ENCODE measurements at regions not wholly inside any gene's neighbourhood (a gene's known extent, or its start where the extent isn't known, plus 50 kb on each side); places are given as distances from the start of the nearest gene placed in this dataset.

DNA sequence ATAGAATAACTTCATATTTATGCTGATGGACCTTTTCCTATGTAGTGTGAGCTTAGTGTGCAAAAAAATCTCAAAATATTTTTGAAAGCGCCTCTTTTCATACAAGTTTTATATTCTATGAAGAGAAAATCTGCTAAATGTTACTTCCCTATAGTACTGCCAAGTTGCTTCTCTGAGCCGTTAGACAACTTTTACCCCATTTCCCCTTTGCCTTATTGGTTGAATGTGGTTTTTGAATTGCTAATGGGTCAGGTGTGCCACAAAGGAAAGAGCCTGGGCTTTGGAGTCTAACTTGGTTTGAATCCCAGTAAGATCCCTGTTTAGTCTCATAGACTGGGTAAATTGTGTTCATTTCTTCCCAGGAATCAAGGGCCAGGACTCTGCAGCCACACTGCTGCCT lies 261.5 kb downstream of the SNX10 start:
- FAIRE-seq (no peak), DNase-seq (ENCODE audit: insufficient read length, low spot score) (no peak)
- no peak for TF ChIP-seq POLR2A (IDR thresholded peaks at IDR 0.05; ENCODE audit: low read depth, low read length)

GRCh38 chr7:26553582-26553981 lies 261.9 kb downstream of the SNX10 start:
- FAIRE-seq (no peak), DNase-seq (ENCODE audit: insufficient read length, low spot score) (no peak)
- TF ChIP-seq POLR2A (IDR thresholded peaks at IDR 0.05; ENCODE audit: low read depth, low read length) = no peak

- FAIRE-seq (no peak), DNase-seq (ENCODE audit: insufficient read length, low spot score) (no peak)
- no peak for TF ChIP-seq POLR2A (IDR thresholded peaks at IDR 0.05; ENCODE audit: low read depth, low read length)
Observed at GRCh38 chr7:26554952-26555351, 263.3 kb downstream of the SNX10 start.

DNA sequence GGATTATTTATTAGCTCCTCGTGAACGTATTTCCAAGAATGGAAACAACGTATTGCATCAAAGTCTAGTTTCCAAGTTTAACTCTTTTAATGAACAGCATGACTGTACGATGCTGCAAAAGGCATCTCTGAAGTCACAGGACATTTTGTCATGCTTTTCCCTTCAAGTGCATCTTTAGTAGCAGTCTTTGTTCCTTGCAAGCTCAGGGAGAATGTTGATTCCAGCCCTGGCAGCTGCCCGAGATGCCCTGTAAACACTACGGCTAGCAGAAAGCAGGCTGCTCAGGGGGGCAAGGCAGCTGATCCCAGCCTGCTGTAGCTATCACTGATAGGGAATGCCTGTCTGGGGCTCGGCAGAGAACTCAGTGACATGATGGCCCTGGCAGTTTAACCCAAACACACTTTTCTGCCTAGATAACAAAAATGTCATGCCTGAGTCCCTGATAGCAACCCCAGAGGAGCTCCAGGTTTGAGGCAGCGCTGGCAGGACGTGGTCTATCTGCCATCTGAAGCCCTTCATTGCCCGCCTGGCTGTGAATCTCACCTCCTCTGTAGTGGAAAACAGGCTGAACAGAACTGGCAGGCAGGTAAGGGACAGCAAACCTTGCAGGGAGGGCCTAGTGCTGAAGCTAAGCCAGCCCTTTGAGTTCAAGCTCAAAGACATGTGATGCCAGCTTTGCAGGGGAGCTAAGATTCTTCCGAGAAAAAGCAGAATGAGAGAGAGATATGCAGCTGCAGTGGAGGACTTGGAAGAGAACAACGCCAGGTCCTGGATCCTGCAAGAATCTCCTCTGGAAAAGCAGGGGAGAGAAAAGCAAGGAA lies 264.6 kb downstream of the SNX10 start:
- no peak for FAIRE-seq
- no peak for TF ChIP-seq POLR2A (IDR thresholded peaks at IDR 0.05; ENCODE audit: low read depth, low read length)

DNA sequence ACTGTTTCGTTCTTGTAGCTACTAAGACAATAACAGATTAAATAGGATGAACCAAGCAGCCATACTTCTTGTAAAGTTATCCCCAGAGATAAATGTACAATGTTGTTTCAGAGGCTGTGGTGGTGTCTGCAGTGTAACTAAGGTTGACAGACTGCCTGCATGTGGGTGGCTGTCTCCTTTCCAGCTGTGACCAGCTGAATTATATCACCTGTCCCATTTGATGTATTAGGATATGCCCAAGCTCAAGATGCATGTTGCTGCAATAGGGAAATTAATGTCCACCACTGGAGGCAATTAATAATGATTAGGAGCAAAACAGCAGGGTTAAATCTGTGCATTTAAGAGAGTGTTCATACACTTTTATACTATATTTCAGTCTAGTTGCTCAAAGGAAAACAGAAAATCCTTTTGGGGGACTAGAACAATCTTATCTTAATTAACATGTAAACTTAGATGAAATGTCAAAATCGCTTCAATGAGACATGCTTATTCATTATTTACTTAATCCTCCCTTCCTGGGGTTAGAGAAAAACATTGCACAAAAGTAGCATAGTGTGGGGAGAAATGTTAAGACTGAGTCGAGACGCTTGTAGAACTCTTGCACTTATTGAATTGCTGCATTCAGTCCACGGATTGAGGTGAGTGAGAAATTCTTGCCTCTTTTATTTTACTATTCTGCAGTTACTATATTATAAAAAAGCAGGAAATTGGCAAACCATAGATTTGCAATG lies 269.0 kb downstream of the SNX10 start:
- TF ChIP-seq POLR2A (IDR thresholded peaks at IDR 0.05; ENCODE audit: low read depth, low read length) = no peak
- DNase-seq (ENCODE audit: insufficient read length, low spot score) (no peak), FAIRE-seq (no peak)

More for the DNA sequence above, 264.6 kb downstream of the SNX10 start:
- DNase-seq (ENCODE audit: insufficient read length, low spot score) = no peak

DNA sequence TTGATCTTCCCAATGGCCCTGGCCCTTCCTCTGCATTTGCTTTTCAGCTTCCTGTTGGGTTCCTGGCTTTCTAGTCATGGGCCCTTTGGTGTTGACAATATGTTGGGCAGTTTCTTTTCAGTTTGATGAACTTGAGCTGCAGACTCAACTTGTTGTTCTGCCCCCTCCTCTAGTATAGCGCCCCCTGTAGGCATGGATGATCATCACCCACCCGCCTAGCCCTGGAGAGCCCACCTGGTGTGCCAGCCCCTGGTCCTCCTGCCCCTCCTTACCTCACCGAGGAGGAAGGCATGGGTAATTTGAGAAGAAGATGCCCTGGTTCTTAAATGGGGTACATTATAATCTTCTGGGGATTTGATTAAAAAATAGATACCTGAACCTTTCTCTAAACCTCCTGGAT lies 271.2 kb downstream of the SNX10 start:
- no peak for TF ChIP-seq POLR2A (IDR thresholded peaks at IDR 0.05; ENCODE audit: low read depth, low read length)
- FAIRE-seq = no peak
- no peak for DNase-seq (ENCODE audit: insufficient read length, low spot score)

DNA sequence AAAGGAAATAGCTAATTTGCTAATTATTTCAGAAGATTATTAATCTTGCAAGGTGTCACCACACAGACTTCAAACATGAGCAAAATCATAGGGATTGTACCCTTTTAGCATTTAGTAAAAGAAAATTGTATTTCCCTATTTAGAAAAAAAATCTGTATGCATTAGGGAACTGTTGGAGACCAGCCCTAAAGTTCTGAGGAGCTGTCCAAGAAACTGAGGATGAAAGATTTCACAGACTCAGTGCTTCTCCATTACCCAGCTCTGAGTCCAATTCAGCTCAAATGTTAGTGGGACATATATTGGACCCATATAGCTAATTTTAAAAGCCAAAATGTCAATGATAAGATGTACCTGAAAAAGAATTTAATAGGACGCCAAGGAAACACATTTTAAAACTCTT lies 271.7 kb downstream of the SNX10 start:
- no peak for TF ChIP-seq POLR2A (IDR thresholded peaks at IDR 0.05; ENCODE audit: low read depth, low read length)
- no peak for FAIRE-seq
- DNase-seq (ENCODE audit: insufficient read length, low spot score) = no peak

DNA sequence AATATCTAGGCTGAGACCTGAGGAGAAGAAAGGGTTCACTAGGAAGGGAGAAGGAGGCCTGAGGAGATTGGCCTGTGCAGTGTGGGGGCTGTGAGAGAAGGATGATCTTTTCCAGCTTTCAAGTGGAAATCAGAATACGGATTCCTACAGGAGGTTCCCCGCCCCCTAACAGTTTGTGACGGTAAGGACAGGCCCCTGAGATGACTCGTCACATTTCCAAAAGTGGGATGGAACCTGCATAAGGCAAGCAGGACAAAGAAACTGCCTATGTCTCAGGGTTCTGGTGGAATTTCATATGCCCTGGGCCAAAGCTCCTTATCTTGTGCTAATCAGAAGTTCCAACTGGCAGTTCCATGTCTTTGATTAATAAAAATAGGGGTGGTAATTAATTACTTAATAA lies 275.6 kb downstream of the SNX10 start:
- FAIRE-seq = no peak
- no peak for DNase-seq (ENCODE audit: insufficient read length, low spot score)
- no peak for TF ChIP-seq POLR2A (IDR thresholded peaks at IDR 0.05; ENCODE audit: low read depth, low read length)

DNA sequence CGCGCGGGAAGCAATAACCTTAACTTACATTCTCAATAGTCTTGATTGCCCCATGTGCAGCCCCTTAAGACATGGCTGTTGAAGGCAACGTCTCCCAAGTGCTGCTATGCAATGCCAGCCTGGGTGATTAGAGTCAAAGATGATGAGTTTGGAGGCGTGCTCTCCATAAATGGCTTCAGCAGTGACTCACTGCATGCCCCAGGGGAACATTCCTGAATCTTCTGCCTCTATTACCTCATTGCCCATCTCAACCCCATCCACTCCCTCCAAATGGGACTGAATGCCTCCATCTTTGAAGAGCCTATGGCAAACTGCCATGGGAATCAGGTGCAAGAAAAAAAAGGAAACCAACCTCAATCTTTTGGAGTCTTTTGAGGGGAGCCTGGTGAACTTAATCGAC lies 282.8 kb downstream of the SNX10 start:
- TF ChIP-seq POLR2A (IDR thresholded peaks at IDR 0.05; ENCODE audit: low read depth, low read length) = no peak
- peak; percentile 33 for DNase-seq (ENCODE audit: insufficient read length, low spot score)
- FAIRE-seq = no peak

- DNase-seq (ENCODE audit: insufficient read length, low spot score) (no peak), FAIRE-seq (no peak)
- no peak for TF ChIP-seq POLR2A (IDR thresholded peaks at IDR 0.05; ENCODE audit: low read depth, low read length)
Observed at GRCh38 chr7:26580064-26580591, 284.3 kb downstream of the SKAP2 start.

DNA sequence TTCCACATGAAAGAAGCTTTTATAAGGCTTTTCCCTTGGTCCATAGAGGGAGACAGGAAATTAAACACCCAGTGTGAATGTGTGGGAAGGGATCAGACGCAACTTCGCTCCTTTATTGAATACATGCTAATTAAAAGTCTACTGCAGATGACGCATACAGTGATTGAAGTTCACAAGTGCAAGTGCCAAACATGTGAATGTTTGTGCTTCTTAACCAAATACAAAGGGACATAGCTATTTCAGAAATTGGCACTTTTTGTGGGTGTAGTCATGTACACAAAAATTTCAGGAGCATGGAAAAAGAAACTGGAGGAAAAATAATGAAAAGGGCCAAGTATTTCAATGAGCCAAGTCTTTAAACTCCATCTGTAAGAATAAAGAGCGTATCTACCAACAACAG lies 283.7 kb downstream of the SKAP2 start:
- no peak for TF ChIP-seq POLR2A (IDR thresholded peaks at IDR 0.05; ENCODE audit: low read depth, low read length)
- DNase-seq (ENCODE audit: insufficient read length, low spot score) = no peak
- no peak for FAIRE-seq

- TF ChIP-seq POLR2A (IDR thresholded peaks at IDR 0.05; ENCODE audit: low read depth, low read length) = no peak
- no peak for FAIRE-seq
- DNase-seq (ENCODE audit: insufficient read length, low spot score) = no peak
Observed at GRCh38 chr7:26583094-26583648, 281.2 kb downstream of the SKAP2 start.

DNA sequence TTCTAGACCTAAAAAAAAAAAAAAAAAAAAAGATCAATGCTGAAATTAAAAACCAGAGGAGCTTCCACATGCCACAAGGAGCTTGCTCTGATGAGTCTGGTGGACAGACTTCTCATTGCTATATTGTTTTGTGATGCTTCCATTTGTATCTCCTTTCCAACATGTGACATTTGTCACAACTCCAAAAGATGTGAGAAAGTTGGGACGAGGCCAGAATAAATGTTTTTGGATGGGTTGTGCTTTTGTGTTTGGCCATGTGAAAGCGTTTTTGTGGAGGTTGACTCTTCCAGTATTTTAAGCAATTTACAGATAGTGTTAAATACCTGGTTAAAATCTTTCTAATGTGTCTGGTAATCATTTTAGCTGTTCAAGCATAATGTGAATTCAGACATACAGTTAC lies 280.1 kb downstream of the SKAP2 start:
- DNase-seq (ENCODE audit: insufficient read length, low spot score) = no peak
- no peak for TF ChIP-seq POLR2A (IDR thresholded peaks at IDR 0.05; ENCODE audit: low read depth, low read length)
- FAIRE-seq = no peak

DNA sequence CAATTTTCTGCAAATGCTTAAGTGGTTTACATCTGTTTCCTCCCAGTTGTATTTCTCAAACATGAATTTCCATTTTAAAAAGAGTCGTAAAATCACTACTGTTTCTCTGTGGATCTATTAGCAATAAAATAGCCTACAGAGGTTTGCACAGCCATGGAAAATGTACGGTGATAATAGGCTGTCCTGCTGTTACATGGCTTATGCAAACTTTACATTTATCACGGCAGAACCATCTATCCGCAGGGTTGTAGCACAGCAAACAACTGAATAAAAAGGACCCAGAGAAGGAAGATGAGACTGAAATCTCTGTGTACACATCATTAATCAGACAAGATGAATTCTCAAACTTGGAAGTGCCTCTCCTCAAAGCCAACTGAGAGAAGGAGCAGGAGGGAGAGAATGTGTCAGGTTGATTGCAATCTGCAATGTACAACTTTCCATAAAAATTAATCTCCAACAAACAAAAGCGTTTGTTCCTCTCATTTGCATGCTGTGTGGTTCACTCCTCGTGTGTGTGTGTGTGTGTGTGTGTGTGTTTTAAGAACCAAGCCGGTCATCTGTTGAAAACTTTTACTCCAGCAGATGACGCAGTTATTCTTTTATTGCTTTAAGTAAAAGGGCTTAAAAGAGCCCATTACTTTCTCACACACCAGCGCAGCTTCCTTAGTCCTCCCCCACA lies 279.3 kb downstream of the SKAP2 start:
- no peak for FAIRE-seq
- DNase-seq (ENCODE audit: insufficient read length, low spot score) = no peak
- no peak for TF ChIP-seq POLR2A (IDR thresholded peaks at IDR 0.05; ENCODE audit: low read depth, low read length)
